ENCODE measurements at regions not wholly inside any gene's neighbourhood (a gene's known extent, or its start where the extent isn't known, plus 50 kb on each side); places are given as distances from the start of the nearest gene placed in this dataset.

DNA sequence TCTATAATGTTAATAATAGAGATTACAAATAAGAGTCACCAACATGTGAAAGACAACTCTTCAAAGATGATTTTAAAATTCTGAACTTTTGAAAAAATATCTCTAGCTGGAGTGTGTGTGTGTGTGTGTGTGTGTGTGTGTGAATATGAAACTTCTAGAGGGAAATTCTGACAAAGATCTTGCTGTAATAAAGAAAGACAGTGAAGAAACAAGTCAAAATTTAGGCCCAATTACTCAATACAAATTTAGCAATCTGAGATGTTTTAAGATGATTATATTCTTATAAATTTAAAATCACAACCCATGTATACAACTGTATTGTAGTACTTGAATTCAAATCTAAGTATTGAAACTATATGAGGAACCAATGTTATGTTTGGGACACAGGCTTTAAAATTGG lies 57.2 kb upstream of the UGP2 start:
- TF ChIP-seq, protein P1, sequence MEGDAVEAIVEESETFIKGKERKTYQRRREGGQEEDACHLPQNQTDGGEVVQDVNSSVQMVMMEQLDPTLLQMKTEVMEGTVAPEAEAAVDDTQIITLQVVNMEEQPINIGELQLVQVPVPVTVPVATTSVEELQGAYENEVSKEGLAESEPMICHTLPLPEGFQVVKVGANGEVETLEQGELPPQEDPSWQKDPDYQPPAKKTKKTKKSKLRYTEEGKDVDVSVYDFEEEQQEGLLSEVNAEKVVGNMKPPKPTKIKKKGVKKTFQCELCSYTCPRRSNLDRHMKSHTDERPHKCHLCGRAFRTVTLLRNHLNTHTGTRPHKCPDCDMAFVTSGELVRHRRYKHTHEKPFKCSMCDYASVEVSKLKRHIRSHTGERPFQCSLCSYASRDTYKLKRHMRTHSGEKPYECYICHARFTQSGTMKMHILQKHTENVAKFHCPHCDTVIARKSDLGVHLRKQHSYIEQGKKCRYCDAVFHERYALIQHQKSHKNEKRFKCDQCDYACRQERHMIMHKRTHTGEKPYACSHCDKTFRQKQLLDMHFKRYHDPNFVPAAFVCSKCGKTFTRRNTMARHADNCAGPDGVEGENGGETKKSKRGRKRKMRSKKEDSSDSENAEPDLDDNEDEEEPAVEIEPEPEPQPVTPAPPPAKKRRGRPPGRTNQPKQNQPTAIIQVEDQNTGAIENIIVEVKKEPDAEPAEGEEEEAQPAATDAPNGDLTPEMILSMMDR (IDR thresholded peaks at IDR 0.05) = no peak
- H3K4me3 Mint-ChIP-seq (ENCODE audit: unreplicated experiment) = no peak overlapping the region
- H3K27me3 Mint-ChIP-seq (ENCODE audit: low read depth) = no peaks in the 10 kb centered on the region
- no peak for DNase-seq (ENCODE audit: low spot score)
- H3K9me3 Mint-ChIP-seq (ENCODE audit: low read depth) = no peaks in the 10 kb centered on the region
- no peaks in the 10 kb centered on the region for H3K36me3 Mint-ChIP-seq (ENCODE audit: low read depth)
- H3K27ac Mint-ChIP-seq (ENCODE audit: unreplicated experiment) = no peak overlapping the region
- peaks cover 23% of the 10 kb centered on the region for H3K4me1 Mint-ChIP-seq (ENCODE audit: low read depth)

DNA sequence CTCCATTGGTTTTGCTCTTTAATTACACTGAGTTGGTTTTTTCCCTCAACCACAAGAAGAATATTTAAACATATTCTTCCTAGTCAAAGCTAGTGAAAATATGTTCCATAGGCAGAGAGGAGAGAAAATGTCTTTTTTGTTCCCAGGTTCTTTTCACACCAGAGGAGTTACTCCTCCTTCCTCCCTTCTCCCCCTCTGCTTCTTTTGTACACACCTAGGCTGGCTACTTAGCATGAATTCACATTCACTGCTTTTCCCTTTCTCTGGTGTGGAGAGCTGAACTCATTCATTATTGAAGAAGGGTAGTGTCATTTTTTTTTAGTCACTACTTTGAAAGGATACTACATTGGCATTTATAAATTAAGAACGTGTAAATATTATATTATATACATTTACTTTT lies 56.6 kb upstream of the UGP2 start:
- Mint-ChIP-seq H3K36me3 (ENCODE audit: low read depth) (no peaks in the 10 kb centered on the region), H3K4me1 (ENCODE audit: low read depth) (peaks cover 30% of the 10 kb centered on the region), H3K9me3 (ENCODE audit: low read depth) (no peaks in the 10 kb centered on the region), H3K27me3 (ENCODE audit: low read depth) (no peaks in the 10 kb centered on the region), H3K4me3 (ENCODE audit: unreplicated experiment) (no peak overlapping the region), H3K27ac (ENCODE audit: unreplicated experiment) (no peak overlapping the region)
- DNase-seq (ENCODE audit: low spot score) = no peak
- TF ChIP-seq, protein P1 (IDR thresholded peaks at IDR 0.05) = no peak

DNA sequence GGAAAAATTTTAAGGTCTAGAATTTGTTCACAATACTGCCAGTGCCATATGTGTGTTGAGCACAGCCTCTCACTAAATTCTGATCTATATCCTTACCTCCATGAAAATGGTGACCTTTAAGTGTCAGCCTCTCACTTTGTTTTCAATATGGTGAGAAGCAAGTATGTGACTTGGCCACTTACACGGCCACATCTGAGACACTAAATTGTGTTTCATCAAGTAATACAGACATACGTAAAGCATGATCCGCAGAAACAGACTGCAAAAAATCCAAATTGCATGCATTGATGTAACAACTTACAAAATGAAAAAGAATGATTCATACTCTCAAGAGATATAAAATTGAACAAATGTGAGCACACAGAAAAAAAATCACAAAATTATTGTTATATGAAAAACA lies 55.2 kb upstream of the UGP2 start:
- Mint-ChIP-seq H3K4me1 (ENCODE audit: low read depth) (peaks cover 38% of the 10 kb centered on the region), H3K27me3 (ENCODE audit: low read depth) (no peaks in the 10 kb centered on the region), H3K36me3 (ENCODE audit: low read depth) (no peaks in the 10 kb centered on the region), H3K4me3 (ENCODE audit: unreplicated experiment) (no peak overlapping the region), H3K27ac (ENCODE audit: unreplicated experiment) (no peak overlapping the region), H3K9me3 (ENCODE audit: low read depth) (no peaks in the 10 kb centered on the region)
- DNase-seq (ENCODE audit: low spot score) = no peak
- TF ChIP-seq, protein P1 (IDR thresholded peaks at IDR 0.05) = no peak

DNA sequence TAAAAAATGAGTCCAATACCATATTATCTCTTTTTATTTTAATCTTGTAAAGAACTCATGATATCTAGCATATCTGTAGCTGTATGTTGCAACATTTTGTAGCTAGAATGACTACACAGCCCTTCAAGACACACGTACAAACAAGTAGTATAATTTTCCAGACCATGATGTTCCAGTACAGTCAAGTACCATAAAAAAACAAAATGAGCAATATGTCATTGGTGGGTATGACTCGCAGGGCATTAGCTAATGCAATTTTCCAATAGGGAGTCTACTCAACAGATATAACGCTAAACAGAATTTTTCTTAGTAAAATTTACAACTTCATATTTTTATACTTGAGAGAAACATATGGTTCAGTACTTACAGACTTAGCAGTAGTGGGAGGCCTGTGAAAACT lies 53.6 kb upstream of the UGP2 start:
- H3K36me3 Mint-ChIP-seq (ENCODE audit: low read depth) = no peaks in the 10 kb centered on the region
- peaks cover 51% of the 10 kb centered on the region for H3K4me1 Mint-ChIP-seq (ENCODE audit: low read depth)
- no peak for DNase-seq (ENCODE audit: low spot score)
- no peak overlapping the region for H3K4me3 Mint-ChIP-seq (ENCODE audit: unreplicated experiment)
- TF ChIP-seq, protein P1 (IDR thresholded peaks at IDR 0.05) = no peak
- H3K9me3 Mint-ChIP-seq (ENCODE audit: low read depth) = no peaks in the 10 kb centered on the region
- H3K27ac Mint-ChIP-seq (ENCODE audit: unreplicated experiment) = no peak overlapping the region
- H3K27me3 Mint-ChIP-seq (ENCODE audit: low read depth) = no peaks in the 10 kb centered on the region

DNA sequence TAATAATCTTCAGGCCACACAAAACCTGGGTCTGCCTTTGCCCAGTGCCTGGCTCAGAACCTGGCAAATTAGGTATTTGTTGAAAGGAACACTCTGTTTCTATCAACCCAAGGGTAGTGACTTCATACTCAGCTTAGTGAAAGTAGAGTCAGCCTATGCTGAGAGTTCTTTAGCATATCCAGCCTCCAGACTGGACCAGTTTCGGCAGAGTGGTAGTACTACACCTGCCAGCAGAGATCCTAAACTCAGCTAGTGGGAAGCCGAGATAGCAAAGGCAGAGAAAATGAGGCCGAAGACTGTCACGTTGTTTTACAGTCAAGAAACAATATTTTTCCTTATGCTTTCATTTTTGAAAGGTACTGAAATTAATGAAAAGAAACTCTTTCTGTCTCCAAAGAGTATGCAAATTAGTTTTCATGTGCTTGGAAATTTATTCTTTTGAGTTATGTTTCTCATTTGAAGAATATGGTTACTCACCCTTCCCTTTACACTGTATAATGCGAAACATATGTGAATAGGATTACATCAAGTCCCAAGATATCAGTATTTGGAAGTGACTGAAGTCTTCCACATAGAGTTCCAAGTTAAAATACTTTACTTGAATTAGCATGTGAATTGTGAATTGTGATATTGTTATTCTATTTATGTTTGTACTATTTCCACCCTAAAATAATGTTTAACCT lies 52.2 kb upstream of the UGP2 start:
- Mint-ChIP-seq H3K4me3 (ENCODE audit: unreplicated experiment) (no peak overlapping the region), H3K27ac (ENCODE audit: unreplicated experiment) (peak overlapping the region; percentile 41), H3K36me3 (ENCODE audit: low read depth) (no peaks in the 10 kb centered on the region), H3K27me3 (ENCODE audit: low read depth) (no peaks in the 10 kb centered on the region), H3K9me3 (ENCODE audit: low read depth) (no peaks in the 10 kb centered on the region), H3K4me1 (ENCODE audit: low read depth) (peaks cover 52% of the 10 kb centered on the region)
- no peak for DNase-seq (ENCODE audit: low spot score)
- TF ChIP-seq, protein P1 (IDR thresholded peaks at IDR 0.05) = no peak
